Keratinocyte (primary cell): ENCODE measurements at regions not wholly inside any gene's neighbourhood (a gene's known extent, or its start where the extent isn't known, plus 50 kb on each side); places are given as distances from the start of the nearest gene placed in this dataset.

Source experiments
- DNase-seq: peaks from one replicate; pipeline ENCODE4 v3.0.0-alpha.2; 2011; ENCODE audit warnings: low read depth, missing footprints, low spot score
- FAIRE-seq: peaks from 2 replicates; lab custom pipeline; 2011; peaks lifted over from hg19 to GRCh38; lab: Jason Lieb, UNC
- H2AFZ ChIP-seq: 2 replicates; pipeline ENCODE4 v1.6.0; 2012; ENCODE audit warnings: low read length, control low read depth, inconsistent platforms; ENCODE audit not compliant: control insufficient read depth
- H3K27ac ChIP-seq: 2 replicates; pipeline ENCODE4 v1.5.1; 2011; ENCODE audit warnings: low read length; ENCODE audit not compliant: control insufficient read depth, insufficient read depth
- H3K27me3 ChIP-seq: 3 replicates; pipeline ENCODE4 v1.6.0; 2011; ENCODE audit warnings: low read length; ENCODE audit not compliant: control insufficient read depth, insufficient read depth; ENCODE audit errors: extremely low read depth
- H3K36me3 ChIP-seq, 2 experiments: 2 replicates in 1 of 2; 3 replicates in 1 of 2; pipeline ENCODE4 v1.5.1; 2011; ENCODE audit warnings: low read length in 2 of 2, mild to moderate bottlenecking in 1 of 2; ENCODE audit not compliant: control insufficient read depth in 2 of 2, insufficient read depth in 2 of 2; ENCODE audit errors: extremely low read depth in 1 of 2
- H3K4me1 ChIP-seq: 3 replicates; pipeline ENCODE4 v1.5.1; 2011; ENCODE audit warnings: low read length; ENCODE audit not compliant: control insufficient read depth, insufficient read depth; ENCODE audit errors: extremely low read depth
- H3K4me2 ChIP-seq: 3 replicates; pipeline ENCODE4 v1.6.0; 2011; ENCODE audit warnings: low read depth, low read length; ENCODE audit not compliant: control insufficient read depth, insufficient read depth; ENCODE audit errors: extremely low read depth
- H3K4me3 ChIP-seq, 3 experiments: fragments of 200-600 bp in 1 of 3; sonication (generic) in 1 of 3; 2 replicates in 2 of 3; 3 replicates in 1 of 3; pipeline ENCODE4 v1.5.1; 2011 to 2016; ENCODE audit warnings: low read length in 3 of 3, mild to moderate bottlenecking in 3 of 3, control low read depth in 2 of 3, inconsistent platforms in 1 of 3, low read depth in 1 of 3, mixed read lengths in 1 of 3, mixed run types in 1 of 3, moderate library complexity in 1 of 3; ENCODE audit not compliant: control insufficient read depth in 2 of 3, insufficient read depth in 2 of 3; ENCODE audit errors: extremely low read depth in 1 of 3
- H3K79me2 ChIP-seq: 2 replicates; pipeline ENCODE4 v1.6.0; 2012; ENCODE audit warnings: low read length; ENCODE audit not compliant: control insufficient read depth, insufficient read depth
- H3K9ac ChIP-seq: 3 replicates; pipeline ENCODE4 v1.6.0; 2011; ENCODE audit warnings: low read length; ENCODE audit not compliant: control insufficient read depth, insufficient read depth; ENCODE audit errors: extremely low read depth
- H3K9me1 ChIP-seq: 3 replicates; pipeline ENCODE4 v1.6.0; 2011; ENCODE audit warnings: low read length; ENCODE audit not compliant: control insufficient read depth, insufficient read depth; ENCODE audit errors: extremely low read depth
- H3K9me3 ChIP-seq: 2 replicates; pipeline ENCODE4 v1.5.1; 2012; ENCODE audit warnings: low read depth, low read length; ENCODE audit not compliant: control insufficient read depth
- H4K20me1 ChIP-seq: 3 replicates; pipeline ENCODE4 v1.6.0; 2011; ENCODE audit warnings: low read length; ENCODE audit not compliant: control insufficient read depth, insufficient read depth; ENCODE audit errors: extremely low read depth
- CTCF ChIP-seq, 3 experiments: IDR thresholded peaks in 1 of 3; conservative IDR thresholded peaks in 1 of 3; optimal IDR thresholded peaks in 1 of 3; 2 replicates in 2 of 3; 3 replicates in 1 of 3; pipeline versions ENCODE3 to v1.5.1; 2011; ENCODE audit warnings: low read length in 3 of 3, mild to moderate bottlenecking in 3 of 3, moderate library complexity in 2 of 3, control low read depth in 1 of 3, inconsistent platforms in 1 of 3; ENCODE audit not compliant: insufficient read depth in 2 of 3; ENCODE audit errors: extremely low read depth in 1 of 3
- EZH2 ChIP-seq: IDR thresholded peaks from one replicate; pipeline ENCODE4 v1.6.1; 2012; ENCODE audit warnings: inconsistent platforms, mild to moderate bottlenecking, low read length, moderate library complexity
- dilution Hi-C: fragments of 300-500 bp; cut with MboI; formaldehyde crosslinking; loops from one replicate; pipeline ENCODE4 v1.7.0; 2020; ENCODE audit warnings: low sequenced_read_pairs; ENCODE audit not compliant: extremely low pct_ligation_motif_present

GRCh38 chr5:92372766-92373165 is 989.6 kb upstream of the ARRDC3 start:
- Histone ChIP-seq H3K79me2 (no peaks in the 10 kb centered on the region), H3K27me3 (no peaks in the 10 kb centered on the region), H3K9me1 (no peaks in the 10 kb centered on the region), H4K20me1 (no peaks in the 10 kb centered on the region), H3K27ac (no peak overlapping the region), H3K9ac (no peak overlapping the region), H3K4me2 (no peak overlapping the region), H3K4me3 (no peak overlapping the region), H3K4me1 (no peaks in the 10 kb centered on the region), H2AFZ (no peak overlapping the region), H3K9me3 (no peaks in the 10 kb centered on the region), H3K36me3 (no peaks in the 10 kb centered on the region)
- TF ChIP-seq EZH2, result no peak
- no peak for TF ChIP-seq CTCF (optimal IDR thresholded peaks at IDR 0.05 in 1 of 3, IDR thresholded peaks at IDR 0.05 in 1 of 3, conservative IDR thresholded peaks at IDR 0.05 in 1 of 3; ENCODE audit: extremely low read depth in 1 of 3, insufficient read depth in 2 of 3, low read length in 3 of 3)
- DNase-seq, result no peak
- dilution Hi-C loops, result no loop called here
- no peak for FAIRE-seq

- no peak overlapping the region for H3K4me3 ChIP-seq
- H3K9me3 ChIP-seq, result no peaks in the 10 kb centered on the region
- FAIRE-seq, result no peak
- no peak overlapping the region for H3K27ac ChIP-seq
- dilution Hi-C loops, result no loop called here
- H3K4me1 ChIP-seq, result no peaks in the 10 kb centered on the region
- no peaks in the 10 kb centered on the region for H3K79me2 ChIP-seq
- H3K4me2 ChIP-seq, result no peak overlapping the region
- TF ChIP-seq CTCF (optimal IDR thresholded peaks at IDR 0.05 in 1 of 3, IDR thresholded peaks at IDR 0.05 in 1 of 3, conservative IDR thresholded peaks at IDR 0.05 in 1 of 3; ENCODE audit: extremely low read depth in 1 of 3, insufficient read depth in 2 of 3, low read length in 3 of 3) (no peak), EZH2 (no peak)
- H2AFZ ChIP-seq, result no peak overlapping the region
- no peaks in the 10 kb centered on the region for H3K36me3 ChIP-seq
- DNase-seq, result no peak
- no peak overlapping the region for H3K9ac ChIP-seq
- H4K20me1 ChIP-seq, result no peaks in the 10 kb centered on the region
- no peaks in the 10 kb centered on the region for H3K27me3 ChIP-seq
- no peaks in the 10 kb centered on the region for H3K9me1 ChIP-seq
Measured at GRCh38 chr5:92371889-92372235, 988.7 kb upstream of the ARRDC3 start.
